ENCODE measurements at regions not wholly inside any gene's neighbourhood (a gene's known extent, or its start where the extent isn't known, plus 50 kb on each side); places are given as distances from the start of the nearest gene placed in this dataset.

DNA sequence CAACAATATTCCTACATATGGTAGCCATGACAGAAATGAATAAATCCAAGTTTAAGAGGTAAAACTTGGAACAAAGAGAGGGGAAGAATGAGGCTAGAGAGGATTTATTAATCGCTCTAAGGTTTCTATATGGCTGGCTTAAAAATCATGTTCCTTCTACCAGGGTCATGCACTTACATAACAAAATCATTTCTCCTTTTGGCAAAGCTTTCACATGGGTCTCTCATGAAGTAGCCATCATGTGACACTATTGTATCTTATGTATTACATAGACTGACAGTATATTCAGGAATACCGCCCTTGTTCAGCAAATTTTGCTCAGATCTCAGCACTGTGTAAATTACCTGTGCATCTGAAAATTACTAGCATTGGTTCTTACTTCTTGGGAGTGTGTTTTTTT, 1554.5 kb upstream of the SLC39A10 start:
- TF ChIP-seq, protein P1, sequence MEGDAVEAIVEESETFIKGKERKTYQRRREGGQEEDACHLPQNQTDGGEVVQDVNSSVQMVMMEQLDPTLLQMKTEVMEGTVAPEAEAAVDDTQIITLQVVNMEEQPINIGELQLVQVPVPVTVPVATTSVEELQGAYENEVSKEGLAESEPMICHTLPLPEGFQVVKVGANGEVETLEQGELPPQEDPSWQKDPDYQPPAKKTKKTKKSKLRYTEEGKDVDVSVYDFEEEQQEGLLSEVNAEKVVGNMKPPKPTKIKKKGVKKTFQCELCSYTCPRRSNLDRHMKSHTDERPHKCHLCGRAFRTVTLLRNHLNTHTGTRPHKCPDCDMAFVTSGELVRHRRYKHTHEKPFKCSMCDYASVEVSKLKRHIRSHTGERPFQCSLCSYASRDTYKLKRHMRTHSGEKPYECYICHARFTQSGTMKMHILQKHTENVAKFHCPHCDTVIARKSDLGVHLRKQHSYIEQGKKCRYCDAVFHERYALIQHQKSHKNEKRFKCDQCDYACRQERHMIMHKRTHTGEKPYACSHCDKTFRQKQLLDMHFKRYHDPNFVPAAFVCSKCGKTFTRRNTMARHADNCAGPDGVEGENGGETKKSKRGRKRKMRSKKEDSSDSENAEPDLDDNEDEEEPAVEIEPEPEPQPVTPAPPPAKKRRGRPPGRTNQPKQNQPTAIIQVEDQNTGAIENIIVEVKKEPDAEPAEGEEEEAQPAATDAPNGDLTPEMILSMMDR (IDR thresholded peaks at IDR 0.05; ENCODE audit: extremely low read depth in 1 of 2, insufficient read depth in 1 of 2, low read depth in 1 of 2, low read length in 2 of 2), result no peak
- TF ChIP-seq POLR2A (IDR thresholded peaks at IDR 0.05; ENCODE audit: low read depth, low read length), result no peak
- no peak for TF ChIP-seq FOS (IDR thresholded peaks at IDR 0.05; ENCODE audit: borderline replicate concordance, insufficient read depth, low read length)
- TF ChIP-seq MAX (IDR thresholded peaks at IDR 0.05; ENCODE audit: insufficient read depth, insufficient read length), result no peak
- no peak for TF ChIP-seq EZH2 (IDR thresholded peaks at IDR 0.05; ENCODE audit: borderline replicate concordance, low read depth, low read length, severe bottlenecking)
- TF ChIP-seq MYC (IDR thresholded peaks at IDR 0.05; ENCODE audit: low read depth, low read length), result no peak
- TF ChIP-seq POLR2AphosphoS5 (IDR thresholded peaks at IDR 0.05; ENCODE audit: insufficient read depth, low read depth, low read length), result no peak
- no peak for TF ChIP-seq JUN (IDR thresholded peaks at IDR 0.05; ENCODE audit: borderline replicate concordance, insufficient read depth, insufficient read length, low read depth)

Measured in endothelial cell of umbilical vein (primary cell).